NCI-H82 (cell line): ENCODE measurements at regions not wholly inside any gene's neighbourhood (a gene's known extent, or its start where the extent isn't known, plus 50 kb on each side); places are given as distances from the start of the nearest gene placed in this dataset.

Experiments
- DNase-seq: peaks from one replicate; lab custom pipeline; 2025; lab: John Stamatoyannopoulos, UW

DNA sequence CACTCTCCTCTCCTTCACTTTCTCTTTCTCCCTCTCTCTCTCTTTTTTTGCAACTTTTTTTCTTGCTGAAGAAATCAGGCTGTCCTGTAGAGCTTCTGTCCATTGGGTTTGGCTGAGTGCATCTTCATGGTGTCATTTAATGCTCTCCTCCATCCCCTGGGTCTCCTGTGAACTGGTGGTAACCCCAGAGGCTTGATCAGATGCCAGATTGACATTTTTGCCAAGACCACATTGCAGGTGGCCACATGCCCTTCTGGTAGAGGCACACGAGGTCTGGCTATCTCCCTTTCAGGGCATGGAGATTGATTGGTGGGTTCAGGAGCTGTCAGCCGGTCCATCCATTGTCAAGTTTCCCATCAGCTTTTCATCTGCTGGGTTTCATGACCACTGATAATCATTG lies 188.3 kb upstream of the MYL2 start:
- DNase-seq = no peak

- no peak for DNase-seq
Measured at GRCh38 chr12:111107392-111108178, 187.2 kb upstream of the MYL2 start.

DNA sequence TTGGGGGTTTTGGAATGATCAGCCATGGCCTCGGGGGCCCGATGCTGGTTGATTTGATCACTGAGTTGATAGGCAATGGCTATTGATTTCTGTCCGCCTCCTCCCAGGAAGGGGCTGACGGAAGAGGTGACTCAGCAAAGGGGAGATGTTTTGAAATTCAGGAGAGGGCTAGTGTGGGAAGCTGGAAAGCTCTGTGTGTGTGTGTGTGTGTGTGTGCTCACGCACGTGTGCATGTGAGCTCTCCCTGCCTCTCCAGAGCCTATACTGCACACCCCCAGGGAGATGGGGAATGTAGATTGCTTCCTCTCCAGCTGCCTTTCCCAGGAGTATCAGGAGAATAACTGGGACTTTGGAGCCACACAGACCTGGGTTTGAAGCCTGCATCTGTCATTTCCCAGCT lies 184.9 kb upstream of the MYL2 start:
- no peak for DNase-seq

DNA sequence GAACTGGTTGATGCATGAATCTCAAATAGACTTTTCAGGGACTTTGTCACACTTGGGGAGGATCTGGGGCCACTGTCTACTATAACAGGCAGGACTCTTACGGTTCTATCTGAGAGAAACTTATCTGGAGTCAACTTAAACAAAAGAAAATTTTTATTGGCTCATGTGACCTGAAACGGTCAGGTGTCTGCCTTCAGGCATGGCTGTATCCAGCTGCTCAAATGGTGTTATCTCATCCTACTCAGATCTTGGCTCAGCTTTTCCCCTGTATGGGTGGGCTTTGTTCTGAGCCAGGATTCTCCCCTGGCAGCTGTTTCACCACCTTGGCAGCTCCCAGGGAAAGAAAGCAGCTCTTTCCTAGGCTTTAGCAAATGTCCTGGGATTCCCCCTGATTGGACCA lies 183.2 kb upstream of the MYL2 start:
- no peak for DNase-seq

GRCh38 chr12:111102102-111102739 lies 181.8 kb upstream of the MYL2 start:
- DNase-seq = no peak

DNA sequence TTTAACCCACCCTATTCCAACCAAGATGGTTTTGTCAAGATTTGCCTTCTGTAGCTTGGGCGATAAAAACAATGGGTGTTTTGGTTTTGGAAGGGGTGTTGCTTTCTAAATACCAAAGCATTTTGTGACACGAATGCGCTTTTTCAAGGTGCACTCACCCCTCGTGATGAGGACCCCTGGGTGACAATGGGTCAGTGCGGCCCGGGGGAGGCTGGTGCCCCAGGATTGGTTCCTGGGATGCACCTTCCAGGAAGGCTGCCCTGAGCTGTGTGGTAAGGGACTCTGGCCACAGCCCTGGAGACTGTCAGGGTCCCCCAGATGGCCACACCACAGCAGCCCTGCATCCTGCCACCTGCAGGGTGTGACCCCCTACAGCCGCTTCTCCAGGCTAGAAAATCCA lies 180.6 kb upstream of the MYL2 start:
- DNase-seq = no peak

DNA sequence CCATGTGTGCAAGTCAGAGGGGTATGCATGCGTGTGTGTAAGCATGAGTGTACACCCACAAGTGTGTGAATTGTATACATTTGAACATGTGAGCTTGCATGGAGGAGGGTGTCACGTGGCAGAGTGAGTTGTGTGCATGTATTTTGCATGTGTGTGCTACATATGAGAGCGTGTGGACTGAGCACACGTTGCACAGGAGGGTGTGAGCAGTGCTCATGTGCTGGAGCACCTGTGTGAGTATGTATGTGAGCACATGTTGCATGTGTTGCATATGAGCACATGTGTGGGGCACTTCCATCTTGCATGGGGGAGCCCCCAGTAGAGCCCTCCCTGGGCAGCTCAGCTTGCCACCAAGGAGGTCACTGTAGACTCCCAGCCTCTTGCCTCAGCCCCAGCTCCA lies 180.2 kb upstream of the MYL2 start:
- no peak for DNase-seq

DNA sequence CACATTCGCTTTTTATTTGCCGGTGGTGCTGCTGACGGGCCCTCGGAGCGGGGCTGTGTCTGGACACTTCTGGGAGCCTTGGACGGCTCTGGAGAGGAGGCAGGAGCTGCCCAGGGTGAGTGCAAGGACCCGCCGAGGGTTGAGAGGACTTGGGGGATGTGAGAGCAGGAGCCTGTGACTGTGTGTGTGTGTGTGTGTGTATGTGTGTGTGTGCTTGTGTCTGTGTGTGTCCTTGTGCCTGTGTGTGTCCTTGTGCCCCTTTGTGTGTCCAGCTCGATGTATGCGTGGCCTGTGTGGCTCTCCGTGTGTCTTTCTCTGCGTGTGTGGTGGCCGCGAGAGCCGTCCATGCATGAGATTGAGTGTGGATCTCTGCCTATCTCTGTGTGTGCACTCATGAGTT lies 179.6 kb upstream of the MYL2 start:
- no peak for DNase-seq

DNA sequence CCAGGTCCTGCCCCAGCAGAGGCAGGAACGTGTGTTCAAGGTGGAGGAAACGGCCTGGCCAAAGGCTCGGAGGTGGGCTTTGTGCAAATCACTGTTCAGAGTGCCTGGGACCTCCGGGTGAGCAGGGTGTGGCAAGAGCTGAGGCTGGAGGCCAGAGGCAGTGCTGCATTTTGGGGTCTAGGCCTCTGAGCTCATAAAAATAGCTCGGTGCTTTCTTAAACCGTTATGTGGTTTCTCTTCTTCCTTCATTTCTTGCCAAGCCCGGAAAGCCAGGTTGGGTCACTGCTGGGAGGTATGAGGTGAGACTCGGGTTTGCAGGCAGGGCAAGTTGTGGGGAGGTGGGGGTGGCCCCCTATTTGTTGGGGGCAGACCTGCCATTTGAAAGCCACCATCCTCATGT lies 178.8 kb upstream of the MYL2 start:
- DNase-seq = no peak

DNA sequence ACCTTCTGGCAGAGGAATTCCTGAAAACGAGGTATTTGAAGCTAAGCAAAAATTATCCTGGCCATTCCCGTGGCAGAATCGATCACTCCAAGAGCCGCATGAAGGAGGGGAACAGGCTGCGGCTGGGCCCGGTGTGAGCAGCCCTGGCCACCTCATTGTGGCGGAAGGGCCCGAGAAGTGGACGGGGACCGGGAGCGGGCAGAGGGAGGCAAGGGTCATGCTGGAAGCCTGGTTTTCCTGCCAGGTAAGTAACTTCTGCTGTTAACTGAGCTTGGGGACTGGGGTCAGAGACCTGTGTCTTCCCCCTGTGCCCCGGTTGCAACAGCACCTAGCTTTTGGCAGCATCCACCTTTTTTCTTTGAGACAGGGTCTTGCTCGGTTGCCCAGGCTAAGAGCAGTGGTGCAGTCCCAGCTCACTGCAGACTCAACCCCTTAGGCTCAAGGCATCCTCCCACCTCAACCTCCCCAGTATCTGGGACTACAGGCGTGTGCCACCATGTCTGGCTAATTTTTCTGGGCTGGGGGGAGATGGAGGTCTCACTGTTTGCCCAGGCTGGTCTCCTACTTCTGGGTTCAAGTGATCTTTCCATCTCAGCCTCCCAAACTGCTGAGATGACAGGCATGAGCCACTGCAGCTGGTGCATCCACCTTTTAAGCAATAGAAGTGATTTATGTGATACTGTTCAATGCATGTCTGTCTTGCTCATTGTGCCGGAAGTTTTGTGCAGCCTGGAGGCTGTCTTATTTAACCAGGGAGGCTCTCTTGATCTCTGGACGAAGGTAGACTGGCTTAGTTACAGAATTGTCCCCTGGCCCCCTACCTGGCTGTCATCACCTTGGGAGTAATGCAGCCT lies 174.0 kb upstream of the MYL2 start:
- DNase-seq = no peak

DNA sequence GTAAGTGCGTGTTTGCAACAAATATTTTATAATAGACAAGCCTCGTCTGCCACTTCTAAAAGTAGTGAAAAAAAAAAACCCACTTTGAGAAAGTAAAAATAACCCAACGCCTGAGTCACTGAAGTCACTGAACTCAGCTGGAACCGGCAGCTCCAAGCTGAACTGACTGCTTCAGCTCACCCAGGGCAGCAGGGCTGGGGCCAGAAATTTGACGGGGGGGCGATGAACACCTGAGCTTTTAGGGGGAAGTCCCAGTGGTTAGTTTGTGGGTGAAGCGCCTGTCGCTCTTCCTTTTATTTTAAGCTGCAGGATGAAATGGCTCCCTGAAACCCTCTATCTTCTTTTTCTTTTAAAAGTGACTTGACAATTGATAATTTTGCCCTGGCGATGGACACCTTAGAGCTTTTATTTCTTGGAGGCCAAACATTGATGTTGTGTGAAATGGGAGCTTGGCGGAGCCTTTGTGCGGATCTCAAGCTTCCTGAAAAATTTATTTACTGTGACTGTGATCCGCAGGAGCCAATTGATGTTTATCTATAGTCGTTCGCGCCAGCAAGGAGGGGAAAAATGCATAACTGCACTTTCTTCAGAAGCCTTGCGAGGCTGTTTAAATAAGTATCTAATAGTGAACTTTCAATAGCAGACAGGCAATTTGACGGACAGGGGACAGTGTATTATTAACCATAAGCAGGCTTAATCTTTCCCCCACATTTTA lies 173.2 kb upstream of the MYL2 start:
- DNase-seq = no peak

GRCh38 chr12:111091051-111091450 lies 170.7 kb upstream of the MYL2 start:
- no peak for DNase-seq

GRCh38 chr12:111089616-111090015 lies 169.2 kb upstream of the MYL2 start:
- DNase-seq = no peak

- DNase-seq = peak; percentile 13
Measured at GRCh38 chr12:111088409-111088808, 168.0 kb upstream of the MYL2 start.

GRCh38 chr12:111086947-111087700 lies 166.7 kb upstream of the MYL2 start:
- DNase-seq = no peak

GRCh38 chr12:111085096-111085495 lies 164.7 kb upstream of the MYL2 start:
- no peak for DNase-seq

DNA sequence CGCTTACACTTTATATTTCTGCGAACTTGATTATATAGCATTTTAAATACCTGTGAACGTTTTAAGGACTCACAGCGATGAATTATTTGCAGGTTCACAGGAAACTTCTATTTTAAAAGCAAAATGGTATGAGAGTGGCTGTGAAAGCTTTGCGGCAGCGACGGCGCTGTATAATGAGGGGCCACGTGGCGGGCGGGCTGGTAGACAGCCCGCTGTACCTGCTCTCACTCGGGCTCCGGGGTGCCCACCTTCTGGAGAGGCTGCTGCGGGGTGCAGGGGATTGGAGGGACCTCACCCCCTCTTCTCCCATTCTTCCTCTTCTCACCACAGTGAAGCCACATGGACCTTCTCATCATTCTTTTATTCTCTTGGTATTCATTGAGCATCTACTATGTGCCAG lies 164.2 kb upstream of the MYL2 start:
- no peak for DNase-seq

DNA sequence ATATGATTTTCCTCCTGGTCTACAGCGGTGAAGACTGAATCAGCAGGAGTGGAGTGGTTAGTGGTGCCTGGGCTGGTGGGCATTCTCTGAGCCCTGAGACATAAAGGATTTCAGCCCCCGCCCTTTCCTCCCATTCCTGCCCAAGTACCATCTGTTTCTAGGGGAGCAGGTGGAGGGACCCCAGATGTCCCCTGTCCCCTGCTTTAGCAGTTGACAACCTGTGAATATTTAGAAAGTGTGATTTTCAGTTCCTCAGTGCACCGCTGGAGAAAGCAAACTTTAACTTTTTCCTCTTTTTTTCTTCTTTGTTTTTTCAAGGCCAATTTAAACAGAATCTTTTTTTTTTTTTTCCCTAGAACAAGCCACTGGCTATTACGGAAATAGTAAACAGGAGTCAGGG lies 163.8 kb upstream of the MYL2 start:
- peak; percentile 12 for DNase-seq

DNA sequence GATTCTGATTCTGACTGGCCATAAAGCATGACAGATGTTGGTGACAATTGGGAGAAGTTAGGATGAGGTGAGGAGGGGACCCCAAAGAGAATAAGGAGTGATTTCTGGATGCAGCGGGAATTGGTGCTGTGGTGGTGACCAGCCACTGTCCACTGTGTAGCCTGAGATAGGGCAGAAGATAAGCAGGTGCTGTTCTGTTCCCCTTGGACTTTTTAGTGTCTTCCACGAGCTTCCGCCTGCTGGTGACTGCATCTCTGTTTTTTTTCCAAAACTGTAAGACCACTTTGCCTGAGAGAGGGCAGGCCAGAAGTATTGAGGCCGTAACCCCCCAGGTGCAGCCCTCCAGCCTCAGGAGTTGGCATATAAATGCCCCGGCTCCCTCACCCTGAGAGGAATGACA lies 161.2 kb upstream of the MYL2 start:
- no peak for DNase-seq

GRCh38 chr12:111078731-111079130 lies 158.4 kb upstream of the MYL2 start:
- DNase-seq = no peak

- DNase-seq = no peak
Measured at GRCh38 chr12:111076611-111077451, 156.5 kb upstream of the MYL2 start.
